ENCODE measurements at regions not wholly inside any gene's neighbourhood (a gene's known extent, or its start where the extent isn't known, plus 50 kb on each side); places are given as distances from the start of the nearest gene placed in this dataset.

DNA sequence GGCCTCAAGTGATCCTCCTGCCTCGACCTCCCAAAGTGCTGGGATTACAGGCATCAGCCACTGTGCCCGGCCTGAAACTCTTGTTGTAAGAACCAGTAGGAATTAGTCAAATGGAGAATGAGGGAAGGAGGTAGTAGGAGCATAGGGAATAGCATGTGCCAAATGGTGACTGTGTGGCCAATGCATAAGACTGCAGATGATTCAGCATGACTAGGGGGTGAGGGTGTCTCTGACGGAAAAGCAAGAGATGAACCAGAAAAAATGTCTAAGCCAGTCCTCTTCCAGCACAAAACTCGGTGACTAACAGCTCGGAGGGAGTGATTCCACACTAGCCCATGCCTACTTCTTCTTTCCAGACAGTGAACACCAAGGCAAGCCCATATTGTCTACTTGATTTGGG lies 58.2 kb upstream of the DUSP21 start:
- TF ChIP-seq, protein P1, sequence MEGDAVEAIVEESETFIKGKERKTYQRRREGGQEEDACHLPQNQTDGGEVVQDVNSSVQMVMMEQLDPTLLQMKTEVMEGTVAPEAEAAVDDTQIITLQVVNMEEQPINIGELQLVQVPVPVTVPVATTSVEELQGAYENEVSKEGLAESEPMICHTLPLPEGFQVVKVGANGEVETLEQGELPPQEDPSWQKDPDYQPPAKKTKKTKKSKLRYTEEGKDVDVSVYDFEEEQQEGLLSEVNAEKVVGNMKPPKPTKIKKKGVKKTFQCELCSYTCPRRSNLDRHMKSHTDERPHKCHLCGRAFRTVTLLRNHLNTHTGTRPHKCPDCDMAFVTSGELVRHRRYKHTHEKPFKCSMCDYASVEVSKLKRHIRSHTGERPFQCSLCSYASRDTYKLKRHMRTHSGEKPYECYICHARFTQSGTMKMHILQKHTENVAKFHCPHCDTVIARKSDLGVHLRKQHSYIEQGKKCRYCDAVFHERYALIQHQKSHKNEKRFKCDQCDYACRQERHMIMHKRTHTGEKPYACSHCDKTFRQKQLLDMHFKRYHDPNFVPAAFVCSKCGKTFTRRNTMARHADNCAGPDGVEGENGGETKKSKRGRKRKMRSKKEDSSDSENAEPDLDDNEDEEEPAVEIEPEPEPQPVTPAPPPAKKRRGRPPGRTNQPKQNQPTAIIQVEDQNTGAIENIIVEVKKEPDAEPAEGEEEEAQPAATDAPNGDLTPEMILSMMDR (IDR thresholded peaks at IDR 0.05), result no peak
- no peak for TF ChIP-seq POLR2A (IDR thresholded peaks at IDR 0.05; ENCODE audit: low read depth)
- TF ChIP-seq EP300 (IDR thresholded peaks at IDR 0.05), result no peak
- no peak for TF ChIP-seq POLR2AphosphoS5 (IDR thresholded peaks at IDR 0.05)
